HuH-7 (cell line): ENCODE measurements at regions not wholly inside any gene's neighbourhood (a gene's known extent, or its start where the extent isn't known, plus 50 kb on each side); places are given as distances from the start of the nearest gene placed in this dataset.

ENCODE experiments used
- DNase-seq: peaks from one replicate; pipeline ENCODE4 v3.0.0; 2011; ENCODE audit warnings: low spot score

DNA sequence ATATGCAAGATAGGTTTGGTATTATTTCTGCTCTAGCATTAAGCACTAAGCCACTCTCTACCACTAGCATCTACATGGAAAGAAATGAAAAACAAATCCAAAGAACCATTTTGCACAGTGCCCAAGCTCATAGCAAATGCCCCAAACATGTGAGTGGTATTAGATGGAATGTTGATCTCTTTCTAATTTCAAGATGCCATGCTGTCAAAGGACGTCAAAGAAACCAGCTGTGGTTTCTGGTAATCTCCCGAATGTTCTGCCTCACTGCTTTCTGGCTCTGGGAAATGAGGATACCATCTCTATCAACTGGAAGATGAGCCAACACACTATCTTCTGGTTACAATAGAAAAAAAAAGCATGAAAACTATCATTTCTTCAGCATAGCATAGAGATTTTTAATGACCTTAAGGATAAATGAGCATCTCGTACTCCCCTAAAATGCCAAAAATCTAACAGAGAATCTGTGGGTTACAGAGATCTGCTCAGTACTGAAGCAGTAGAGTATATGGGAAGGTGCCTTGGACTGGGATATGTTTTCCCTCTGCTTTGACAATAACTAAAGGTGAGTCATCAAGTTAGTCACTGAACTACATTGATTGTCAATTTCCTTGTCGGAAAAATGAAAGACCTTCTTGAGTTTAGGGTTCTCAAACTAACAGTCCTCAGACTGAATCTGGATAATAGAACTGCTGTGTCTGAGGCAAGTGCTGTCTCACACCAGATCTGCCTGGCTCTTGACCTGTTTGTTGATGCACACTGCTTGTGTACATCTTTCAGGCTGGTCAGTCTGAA lies 244.8 kb upstream of the NCKAP5 start:
- no peak for DNase-seq

DNA sequence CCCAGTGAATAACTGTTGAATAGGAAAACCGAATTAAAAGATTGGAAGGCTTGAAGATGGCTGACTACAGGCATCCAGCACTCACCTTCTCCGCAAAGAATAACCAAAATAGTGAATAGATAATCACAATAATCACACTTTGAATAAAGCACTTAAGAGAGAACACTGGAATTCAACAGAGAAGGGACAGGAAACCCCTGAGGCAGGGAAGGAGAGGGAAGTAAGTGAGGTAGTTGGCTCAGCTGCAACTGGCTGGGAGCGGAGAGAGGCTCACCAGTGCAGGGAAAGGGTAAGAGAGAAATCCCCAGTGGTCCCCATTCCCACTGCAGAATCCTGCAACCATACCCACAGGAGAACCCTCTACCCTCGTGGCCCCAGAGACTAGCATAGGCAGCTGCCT lies 246.6 kb upstream of the NCKAP5 start:
- no peak for DNase-seq

DNA sequence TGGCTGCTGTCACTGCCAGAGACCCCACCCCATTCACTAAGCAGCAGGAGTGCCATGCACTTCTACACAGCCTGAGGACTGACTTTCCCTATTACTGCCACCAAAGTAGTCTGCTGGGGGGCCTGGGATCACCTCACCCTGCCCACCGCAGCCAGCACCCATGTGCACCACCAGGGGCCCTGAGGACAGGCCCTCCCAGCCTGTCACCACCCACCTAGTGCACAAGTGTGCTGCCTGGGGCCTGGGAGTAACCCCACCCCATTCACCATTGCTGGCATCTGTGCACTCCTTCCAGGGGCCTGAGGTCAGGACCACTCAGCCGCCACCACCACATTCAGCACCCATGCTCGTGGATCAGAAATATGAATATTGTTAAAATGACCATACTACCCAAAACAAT lies 247.8 kb upstream of the NCKAP5 start:
- no peak for DNase-seq

DNA sequence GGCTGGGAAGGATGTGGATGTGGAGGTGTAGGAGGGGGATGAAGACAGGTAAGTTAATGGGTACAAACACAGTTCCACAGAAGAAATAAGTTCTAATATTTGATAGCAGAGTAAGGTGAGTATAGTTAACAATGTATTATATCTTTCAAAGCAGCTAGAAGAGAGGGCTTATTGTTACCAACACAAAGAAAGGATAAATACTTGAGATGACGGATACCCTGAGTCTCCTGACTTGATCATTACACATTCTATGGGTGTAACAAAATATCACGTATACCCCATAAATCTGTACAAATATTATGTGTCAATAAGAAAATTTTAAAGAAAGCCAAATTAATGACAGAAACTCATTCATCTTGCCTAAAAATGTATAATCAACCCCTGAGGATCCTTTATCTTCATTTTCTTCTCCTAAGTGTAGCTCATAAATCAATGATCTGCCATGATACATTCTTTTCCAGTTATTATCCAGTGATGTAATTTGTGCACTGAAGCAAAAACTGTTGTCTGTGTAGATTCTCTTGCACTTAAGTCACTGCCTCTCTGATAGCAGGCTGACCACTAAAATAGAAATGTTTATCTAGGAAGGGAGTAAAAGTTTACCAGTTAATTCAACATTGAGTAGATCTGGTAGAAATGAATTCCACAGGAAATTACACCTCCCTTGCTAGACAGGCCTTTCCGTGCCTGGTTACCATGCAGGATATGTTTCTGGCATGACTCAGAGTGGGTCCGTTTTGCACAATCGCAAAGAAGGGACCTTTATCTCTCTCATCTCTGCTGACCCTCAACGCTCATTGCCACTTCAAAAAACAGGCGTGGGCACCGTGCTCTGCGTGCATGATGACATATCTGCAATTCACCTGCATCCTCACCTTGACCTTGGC lies 249.7 kb upstream of the NCKAP5 start:
- DNase-seq, result no peak

DNA sequence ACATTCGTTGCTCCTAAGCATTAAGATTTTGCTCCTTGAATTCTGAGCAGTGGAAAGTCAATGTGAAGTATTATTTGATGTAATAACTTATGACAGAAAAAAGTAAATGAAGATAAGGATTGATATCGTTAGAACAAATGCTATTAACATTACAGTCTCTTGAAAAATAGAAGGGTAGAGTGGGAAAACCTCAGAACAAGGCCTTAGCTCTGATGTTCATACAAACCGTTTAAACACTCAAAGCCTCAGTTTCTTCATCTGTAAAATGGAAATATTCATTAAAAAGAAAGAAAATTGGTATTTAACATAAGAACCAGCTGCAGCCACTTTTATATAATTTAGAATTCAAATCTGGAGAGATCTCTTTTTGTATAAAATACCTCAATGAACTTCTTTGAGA lies 250.4 kb upstream of the NCKAP5 start:
- no peak for DNase-seq

DNA sequence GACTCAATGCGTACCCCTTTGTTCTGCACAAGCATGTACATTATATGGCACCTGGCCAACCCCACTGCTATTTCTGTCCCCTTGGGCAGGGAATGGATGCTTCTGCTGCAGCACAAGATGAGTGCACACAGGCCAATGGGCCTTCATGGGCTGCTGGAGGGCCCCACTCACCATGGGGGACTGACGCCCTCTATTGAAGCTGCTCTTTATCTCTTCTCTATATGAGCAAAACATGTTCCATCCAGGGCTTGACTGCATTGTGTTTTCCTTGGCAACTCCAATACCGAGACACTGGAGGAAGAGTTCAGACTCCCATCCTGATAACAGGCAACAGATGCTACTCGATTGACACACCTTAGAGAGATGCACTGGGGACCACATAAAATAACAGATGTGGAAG lies 251.6 kb upstream of the NCKAP5 start:
- no peak for DNase-seq

DNA sequence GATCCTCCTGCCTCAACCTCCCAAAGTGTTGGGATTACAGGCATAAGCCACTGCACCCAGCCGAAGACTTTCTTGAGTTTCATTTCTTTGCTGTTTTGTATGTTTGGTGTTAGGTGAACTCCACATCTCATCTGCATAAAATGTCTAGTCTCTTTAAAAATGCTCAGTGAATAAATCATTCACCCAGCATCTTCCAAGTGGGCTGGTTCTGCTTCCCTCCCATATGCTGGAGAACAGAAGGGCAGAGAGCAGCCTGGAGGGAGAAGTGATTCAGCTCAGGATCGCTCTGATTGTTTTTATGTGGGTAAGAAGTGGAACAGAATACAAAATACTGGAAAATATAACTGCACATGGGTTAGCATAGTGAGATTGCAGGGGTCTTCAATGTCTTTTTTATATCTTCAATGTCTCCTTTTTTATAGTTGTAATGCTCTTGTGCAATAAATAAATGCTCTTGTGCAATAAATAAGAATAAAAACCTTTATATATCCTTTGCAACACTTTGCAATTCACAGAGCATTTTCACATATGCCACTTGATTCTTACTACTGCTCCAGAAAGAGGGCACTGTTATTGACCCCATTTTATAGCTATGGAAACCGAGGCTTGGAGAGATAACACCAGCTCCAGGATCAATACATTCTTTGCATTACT lies 253.0 kb upstream of the NCKAP5 start:
- DNase-seq, result no peak

DNA sequence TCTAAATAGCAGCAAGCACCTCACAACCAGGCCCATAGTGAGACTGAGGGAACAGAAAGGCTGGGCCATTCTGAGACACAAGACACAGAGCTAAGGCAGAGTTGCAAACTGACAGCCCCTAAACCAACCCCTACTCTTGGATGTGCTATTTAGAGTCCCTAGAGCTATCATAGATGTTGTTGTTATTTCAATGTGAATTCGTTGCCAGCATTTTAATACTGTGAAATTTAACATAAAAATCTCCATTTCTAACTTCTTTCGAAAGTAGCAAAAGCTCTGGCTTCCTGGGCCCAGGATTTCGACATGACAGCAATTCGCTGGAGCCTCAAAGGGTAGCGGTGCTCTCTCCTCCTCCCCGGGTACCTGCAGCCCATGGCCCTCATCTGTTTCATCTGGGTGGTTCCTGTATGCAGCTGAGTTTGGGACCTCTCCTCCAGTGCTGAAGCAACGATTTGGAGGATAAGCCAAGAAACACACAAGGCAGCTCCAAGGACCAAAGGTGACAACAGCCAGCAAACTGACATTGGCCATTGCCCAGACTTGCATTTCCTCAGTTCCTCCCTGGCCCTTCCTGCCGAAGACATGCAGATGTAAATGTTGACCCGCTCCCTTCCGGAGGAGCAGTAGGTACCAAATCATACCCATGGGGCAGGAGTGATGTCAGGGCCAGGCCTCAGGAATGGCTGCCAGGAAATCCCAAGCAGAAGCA lies 254.4 kb upstream of the NCKAP5 start:
- DNase-seq, result no peak

DNA sequence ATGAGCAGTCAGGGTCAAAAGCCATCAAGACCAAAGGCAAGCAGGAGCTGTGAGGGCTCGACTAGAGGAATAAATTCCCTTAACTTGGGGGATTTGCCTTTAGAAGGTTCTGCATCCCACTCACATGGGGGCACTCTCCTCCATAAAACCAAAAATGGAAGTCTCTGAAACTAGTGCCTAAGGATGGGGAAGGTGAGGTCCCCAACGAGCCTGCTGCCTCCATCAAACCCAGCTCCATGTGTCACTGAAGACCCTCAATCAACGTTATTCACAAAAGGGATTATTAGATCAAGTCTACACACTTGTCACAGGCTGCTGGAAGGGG lies 254.9 kb upstream of the NCKAP5 start:
- DNase-seq, result no peak

DNA sequence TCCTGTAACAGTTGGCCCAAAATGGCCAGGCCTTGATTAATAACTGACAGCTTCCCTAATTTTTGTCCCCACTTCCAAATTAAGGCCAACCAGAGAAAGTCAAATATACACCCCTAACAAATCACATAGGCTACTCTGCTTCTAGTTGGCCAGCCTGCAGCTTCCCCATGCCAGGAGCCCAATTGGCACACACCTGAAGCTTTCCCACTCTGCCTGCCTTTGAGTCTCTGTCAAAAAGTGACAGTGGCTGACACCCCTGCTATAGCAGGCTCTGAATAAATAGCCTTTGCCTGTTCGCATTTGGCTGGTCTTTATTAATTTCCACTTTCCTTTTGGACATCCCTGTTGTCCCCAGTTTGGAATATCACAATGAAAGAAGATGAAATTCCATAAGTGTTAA lies 256.6 kb upstream of the NCKAP5 start:
- DNase-seq, result no peak

DNA sequence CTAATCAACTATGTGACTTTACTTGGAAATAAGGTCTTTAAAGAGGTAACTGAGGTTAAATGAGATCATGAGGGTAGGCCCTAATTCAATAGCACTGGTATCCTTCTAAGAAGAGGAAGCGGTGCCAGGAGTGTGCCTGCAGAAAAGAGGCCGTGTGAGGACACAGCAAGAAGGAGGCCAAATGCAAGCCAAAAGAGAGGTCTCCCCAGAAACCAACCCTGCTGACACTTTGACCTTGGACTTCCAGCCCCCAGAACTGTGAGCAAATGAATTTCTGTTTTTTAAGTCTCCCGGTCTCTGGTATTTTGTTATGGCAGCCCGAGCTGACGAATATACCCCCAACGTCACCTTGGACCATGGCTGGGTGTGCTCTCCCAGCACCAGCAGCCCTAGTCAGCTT lies 257.5 kb upstream of the NCKAP5 start:
- DNase-seq, result no peak

DNA sequence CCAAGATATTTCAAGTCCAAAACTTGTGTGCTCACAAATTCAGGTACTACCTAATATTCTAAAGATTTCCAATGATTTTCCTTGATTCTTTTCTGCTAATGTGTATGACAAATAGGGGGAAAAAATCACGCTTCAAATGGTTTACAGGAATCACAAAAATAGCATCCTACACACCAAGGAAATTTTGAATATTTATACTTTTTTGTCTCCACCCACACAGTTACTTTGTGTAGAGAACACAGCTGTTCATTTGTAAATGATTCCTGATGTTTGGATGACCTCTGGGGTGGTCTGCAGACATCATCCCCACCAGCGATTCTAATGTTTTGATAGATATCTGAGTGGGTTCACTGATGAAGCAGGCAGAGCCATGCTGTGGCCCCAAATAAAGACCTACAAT lies 260.6 kb upstream of the NCKAP5 start:
- no peak for DNase-seq

DNA sequence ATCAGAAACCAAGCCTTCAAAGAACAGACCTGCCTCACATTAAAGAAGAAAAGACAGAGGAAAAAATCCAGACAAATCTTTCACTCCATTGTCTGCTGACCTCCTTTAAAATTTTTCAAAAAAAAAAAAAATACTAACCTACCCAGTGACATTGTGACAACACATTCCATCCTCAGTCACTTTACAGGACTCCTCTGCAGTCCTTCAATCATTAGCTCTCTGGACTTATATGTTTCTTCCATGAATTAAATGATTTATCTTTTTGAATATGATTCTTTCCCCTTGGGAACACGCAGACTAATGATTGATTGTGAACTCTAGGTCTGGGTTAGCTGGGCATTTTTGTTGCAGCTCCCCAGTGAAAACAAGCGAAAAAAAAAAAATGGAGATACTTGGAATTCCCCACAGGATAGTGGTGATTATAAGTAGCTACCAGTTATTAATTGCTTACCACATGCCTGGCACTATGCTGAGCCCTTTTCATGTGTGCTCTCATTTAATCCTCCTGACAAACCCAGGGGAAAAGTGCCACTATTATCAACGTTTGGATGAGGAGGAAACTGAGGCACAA lies 261.3 kb upstream of the NCKAP5 start:
- DNase-seq, result no peak

DNA sequence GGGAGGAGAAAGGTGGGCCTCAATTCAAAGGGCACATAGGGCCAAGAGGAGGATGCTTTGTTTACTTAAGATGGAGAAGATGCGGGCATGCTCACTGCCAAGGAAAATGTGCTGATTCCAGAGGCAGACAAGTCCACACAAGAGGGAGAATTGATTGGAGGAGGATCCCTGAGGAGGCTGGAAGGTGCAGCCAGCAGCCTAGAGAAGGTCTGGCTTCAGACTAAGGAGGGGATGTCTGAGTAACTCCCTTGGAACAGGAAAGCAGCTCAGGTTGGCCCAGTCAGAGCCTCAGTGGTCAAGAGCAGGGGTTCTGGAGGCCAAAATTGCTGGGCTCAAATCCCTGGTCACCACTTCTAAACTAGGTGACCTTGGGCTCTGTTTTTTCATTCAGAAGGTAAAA lies 265.5 kb upstream of the NCKAP5 start:
- DNase-seq, result no peak

DNA sequence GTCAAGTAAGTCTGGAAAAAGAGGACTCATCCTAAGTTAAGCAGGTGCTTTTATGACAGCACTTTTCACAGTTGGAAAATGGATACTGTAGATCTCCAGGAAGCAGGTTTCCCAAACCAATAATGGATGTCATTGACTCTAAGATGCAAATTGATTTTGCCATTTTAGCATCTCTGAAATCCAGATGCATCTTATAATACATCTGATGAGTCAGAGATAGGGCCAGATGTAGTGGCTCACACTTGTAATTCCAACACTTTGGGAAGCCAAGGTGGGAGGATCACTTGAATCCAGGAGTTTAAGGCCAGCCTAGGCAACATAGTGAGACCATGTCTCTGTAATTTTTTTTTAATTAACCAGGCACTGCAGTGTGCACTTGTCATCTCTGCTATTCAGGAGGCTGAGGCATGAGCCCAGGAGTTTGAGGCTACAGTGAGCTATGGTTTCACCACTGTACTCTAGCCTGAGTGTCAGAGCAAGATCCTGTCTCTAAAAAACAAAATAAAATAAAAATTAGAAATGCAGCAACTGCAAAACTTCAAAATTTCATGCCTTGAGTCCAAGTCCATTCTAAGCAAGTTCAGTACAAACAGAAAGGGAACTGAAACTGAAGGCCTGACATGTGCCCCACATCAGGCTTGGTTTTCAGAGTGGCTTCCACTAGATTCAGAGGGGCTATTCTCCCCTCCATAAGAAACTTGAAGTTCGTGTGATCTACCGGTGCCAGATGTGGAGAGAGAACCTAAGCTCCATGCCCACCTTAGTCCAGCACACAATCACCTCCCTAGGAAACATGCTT lies 267.8 kb upstream of the NCKAP5 start:
- no peak for DNase-seq

DNA sequence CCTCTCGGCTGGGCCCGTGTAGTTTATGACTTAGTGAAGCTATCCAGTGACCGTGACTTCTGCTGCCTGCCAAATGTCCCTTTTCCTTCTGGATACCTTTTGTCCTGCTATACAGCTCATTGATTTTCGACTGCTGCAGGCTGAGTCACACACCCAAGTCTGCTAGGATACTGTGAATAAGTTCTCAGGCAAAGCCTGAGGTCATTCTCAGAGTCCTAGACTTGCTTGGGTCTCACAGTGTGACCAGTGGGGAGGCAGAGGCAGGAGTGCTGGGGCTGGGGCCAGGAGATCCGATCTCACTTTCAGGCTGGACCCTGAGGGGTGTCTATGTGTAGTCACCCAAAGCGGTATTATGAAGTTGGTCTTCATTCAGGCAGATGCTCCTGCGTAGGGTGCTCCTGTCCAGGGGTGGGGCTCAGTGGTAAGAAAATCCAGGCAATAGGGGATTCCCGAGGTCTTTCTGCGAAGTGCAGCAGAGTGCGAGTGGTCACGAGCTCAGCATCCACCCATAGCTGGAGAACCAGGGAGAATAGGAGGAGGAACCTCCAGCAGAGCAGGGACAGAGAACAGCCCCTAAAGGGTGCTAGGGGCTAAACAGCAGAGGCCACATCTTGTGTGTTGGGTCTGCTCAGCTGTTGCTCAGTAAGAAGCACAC lies 268.6 kb upstream of the NCKAP5 start:
- DNase-seq, result no peak

DNA sequence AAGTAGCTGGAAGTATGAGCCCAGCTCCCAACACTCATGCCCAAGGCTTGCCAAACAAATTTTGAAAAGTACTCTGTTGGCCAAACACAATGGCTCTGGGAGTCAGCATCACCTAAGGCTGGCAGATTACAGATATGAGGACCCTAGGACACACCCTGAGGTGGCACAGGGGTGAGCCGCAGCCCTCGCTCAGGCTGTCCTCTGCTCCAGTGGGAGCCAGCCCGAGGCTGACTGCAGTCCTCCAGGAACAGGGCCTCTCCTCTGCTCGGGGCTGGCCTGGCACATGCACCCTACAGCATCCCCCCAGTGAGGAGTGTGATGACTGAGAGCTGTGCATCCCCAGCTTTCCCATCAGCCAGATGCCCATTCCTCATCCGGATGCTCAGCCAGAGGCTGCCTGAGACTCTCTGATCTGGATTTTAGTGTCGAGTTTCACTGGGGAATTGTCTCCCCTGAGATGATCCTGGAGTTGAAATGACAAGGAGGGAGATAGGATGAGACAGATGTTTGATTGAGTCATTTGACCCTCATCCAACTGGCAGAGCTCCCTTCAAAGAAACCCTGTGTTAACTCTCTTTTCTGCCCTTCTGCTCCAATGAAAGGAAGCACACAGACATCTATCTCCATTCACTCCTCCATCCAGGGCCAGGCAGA lies 269.3 kb upstream of the NCKAP5 start:
- no peak for DNase-seq

DNA sequence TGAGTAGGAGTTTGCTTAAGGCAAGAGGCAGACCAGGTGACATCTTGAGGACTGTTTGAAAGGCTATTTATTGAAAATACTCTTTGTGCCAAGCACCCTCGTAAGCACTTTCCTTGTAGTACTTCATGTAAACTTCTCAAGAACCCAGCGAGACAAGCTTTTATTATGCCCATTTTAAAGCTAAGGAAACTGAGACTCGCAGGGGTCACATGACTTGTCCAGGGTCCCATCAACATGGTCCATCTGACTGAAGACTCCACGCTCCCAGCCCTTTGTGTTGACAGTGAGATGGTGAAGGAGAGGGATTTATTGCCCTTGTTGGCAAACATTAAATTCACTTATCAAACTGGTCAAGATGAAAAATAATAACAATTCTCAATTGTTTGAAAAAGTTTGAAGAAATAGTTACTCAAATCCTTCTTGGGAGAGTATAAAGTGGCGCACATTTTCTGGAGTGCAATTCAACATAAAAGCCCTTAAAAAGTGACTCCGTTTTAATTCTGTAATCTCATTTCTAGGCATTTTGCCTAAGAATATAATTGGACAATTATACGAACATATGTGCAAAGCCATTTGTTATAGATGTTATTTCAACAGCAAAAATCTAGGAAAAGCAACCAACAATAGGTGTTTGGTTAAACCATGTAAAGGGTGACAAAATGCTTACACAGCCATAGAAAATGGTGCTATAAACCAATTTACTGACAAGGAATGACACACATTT lies 270.5 kb upstream of the NCKAP5 start:
- no peak for DNase-seq

DNA sequence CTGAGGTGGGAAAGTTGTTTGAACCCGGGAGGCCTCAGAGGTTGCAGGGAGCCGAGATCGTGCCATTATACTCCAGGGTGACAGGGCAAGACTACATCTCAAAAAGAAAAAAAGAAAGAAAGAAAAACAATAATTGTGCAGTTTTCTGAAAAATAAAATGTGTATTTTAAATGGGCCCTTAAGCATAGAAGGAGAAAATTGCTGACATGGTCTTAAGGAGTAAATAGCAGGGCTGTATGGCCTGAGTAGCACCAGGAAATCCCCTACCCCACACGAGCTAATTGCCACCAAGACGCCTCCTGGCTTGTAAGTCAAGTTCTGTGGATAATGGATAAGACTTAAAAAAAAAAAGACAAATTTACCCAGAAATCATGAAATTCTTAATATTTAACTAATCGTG lies 271.4 kb upstream of the NCKAP5 start:
- no peak for DNase-seq

DNA sequence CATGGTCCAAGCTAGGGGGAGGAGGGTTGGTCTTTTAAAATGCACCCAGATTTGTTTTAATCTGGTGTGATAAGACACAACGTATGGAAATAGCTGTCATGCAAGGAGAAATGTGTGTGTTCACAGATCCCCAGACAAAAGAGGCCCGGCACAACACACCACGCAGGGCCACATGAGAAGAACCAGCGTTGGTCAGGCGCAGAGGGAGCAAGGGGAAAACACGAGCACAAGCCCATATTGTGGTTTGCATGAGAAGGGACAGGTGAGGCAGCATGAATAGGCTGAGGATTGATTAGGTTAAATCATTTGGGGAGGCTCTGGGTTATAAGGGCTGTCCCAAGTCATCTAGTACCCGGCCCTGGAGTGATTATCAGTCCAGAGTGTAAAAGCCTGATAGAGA lies 272.5 kb upstream of the NCKAP5 start:
- no peak for DNase-seq
